ENCODE measurements at regions not wholly inside any gene's neighbourhood (a gene's known extent, or its start where the extent isn't known, plus 50 kb on each side); places are given as distances from the start of the nearest gene placed in this dataset.
"Not testable (repeated sequence)": the region's sequence is repeated elsewhere in the genome, so short reads cannot be mapped to it uniquely, and the experiment has no call there.

DNA sequence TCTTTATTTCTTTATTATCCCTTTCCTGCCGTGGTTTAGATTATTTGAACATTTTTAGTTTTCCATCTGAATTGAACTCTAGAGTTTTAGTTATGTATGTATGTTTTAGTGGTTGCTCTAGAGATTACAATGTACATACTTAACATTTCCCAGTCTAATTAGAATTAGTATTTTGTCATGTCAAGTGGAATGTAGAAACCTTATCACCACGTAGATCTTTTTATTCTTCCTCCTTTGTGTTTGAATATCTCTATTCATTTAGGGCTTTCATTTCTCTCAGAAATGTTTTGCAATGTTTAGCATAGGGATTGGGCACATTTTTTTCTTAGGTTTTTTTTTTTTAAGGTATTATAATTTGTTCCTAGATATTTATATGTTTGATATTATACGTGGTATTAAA is 73.1 kb upstream of the EZR start:
- Mint-ChIP-seq H3K4me1 (ENCODE audit: low read depth, unreplicated experiment) (peaks cover 16% of the 10 kb centered on the region), H3K4me3 (ENCODE audit: unreplicated experiment) (no peak overlapping the region), H3K27ac (ENCODE audit: unreplicated experiment) (no peak overlapping the region), H3K27me3 (ENCODE audit: insufficient read depth, unreplicated experiment) (no peaks in the 10 kb centered on the region), H3K36me3 (ENCODE audit: insufficient read depth, unreplicated experiment) (peaks cover 6% of the 10 kb centered on the region), H3K9me3 (ENCODE audit: unreplicated experiment) (peaks cover 8% of the 10 kb centered on the region)
- CTCF ChIA-PET: no interaction called here
- no TSS peak for BruUV-seq (replicated peaks)
- H3K9me3 ChIP-seq: no peaks in the 10 kb centered on the region
- no peak for TF ChIP-seq CTCF (IDR thresholded peaks at IDR 0.05; ENCODE audit: insufficient read depth in 1 of 2, low read depth in 1 of 2, low read length in 1 of 2, severe bottlenecking in 1 of 2, unreplicated experiment in 1 of 2)
- no peaks in the 10 kb centered on the region for H3K36me3 ChIP-seq (ENCODE audit: control insufficient read depth, insufficient read depth, low read length)
- H3K27me3 ChIP-seq (replicated peaks; ENCODE audit: control insufficient read depth, insufficient read depth, low read length): no peaks in the 10 kb centered on the region
- peaks cover 16% of the 10 kb centered on the region for H3K4me1 ChIP-seq
- intact Hi-C loops (cut with micrococcal nuclease; ENCODE audit: unreplicated experiment): no loop called here
- no peak for DNase-seq
- H3K4me3 ChIP-seq (ENCODE audit: low read depth, low read length): no peak overlapping the region
- POLR2A ChIA-PET: no interaction called here

- Mint-ChIP-seq H3K4me1 (ENCODE audit: low read depth, unreplicated experiment) (peaks cover 15% of the 10 kb centered on the region), H3K9me3 (ENCODE audit: unreplicated experiment) (peaks cover 12% of the 10 kb centered on the region)
- H3K27me3 Mint-ChIP-seq (ENCODE audit: insufficient read depth, unreplicated experiment); H3K9me3 ChIP-seq; H3K36me3 Mint-ChIP-seq (ENCODE audit: insufficient read depth, unreplicated experiment); H3K27me3 ChIP-seq (replicated peaks; ENCODE audit: control insufficient read depth, insufficient read depth, low read length); CTCF ChIA-PET; intact Hi-C loops (cut with micrococcal nuclease; ENCODE audit: unreplicated experiment); H3K4me3 Mint-ChIP-seq (ENCODE audit: unreplicated experiment); BruUV-seq (replicated peaks); DNase-seq; H3K27ac Mint-ChIP-seq (ENCODE audit: unreplicated experiment); H3K4me3 ChIP-seq (ENCODE audit: low read depth, low read length); H3K36me3 ChIP-seq (ENCODE audit: control insufficient read depth, insufficient read depth, low read length); POLR2A ChIA-PET: not testable (repeated sequence)
- H3K4me1 ChIP-seq: peaks cover 16% of the 10 kb centered on the region
Measured at GRCh38 chr6:158891560-158891959, 72.4 kb upstream of the EZR start.

DNA sequence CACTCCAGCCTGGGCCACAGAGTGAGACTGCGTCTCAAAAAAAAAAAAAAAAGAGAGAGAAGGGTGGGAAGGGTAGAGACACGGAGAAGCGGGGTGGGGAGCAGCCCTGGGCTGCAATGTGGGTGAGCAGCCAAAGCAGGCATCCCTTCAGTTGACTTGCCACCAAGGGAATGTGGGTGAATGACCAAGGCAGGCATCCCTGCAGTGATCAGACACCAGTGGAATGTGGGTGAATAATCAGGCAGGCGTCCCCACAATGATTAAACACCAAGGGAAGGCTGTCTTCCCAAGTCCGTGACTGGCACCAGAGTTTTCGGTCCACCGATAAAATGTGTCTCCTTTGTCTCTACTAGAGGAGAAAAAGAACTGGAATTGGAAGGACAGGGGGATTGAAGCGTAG is 69.0 kb upstream of the EZR start:
- intact Hi-C loops (cut with micrococcal nuclease; ENCODE audit: unreplicated experiment); H3K27me3 Mint-ChIP-seq (ENCODE audit: insufficient read depth, unreplicated experiment); H3K27me3 ChIP-seq (replicated peaks; ENCODE audit: control insufficient read depth, insufficient read depth, low read length); H3K27ac Mint-ChIP-seq (ENCODE audit: unreplicated experiment); H3K4me3 Mint-ChIP-seq (ENCODE audit: unreplicated experiment); H3K36me3 ChIP-seq (ENCODE audit: control insufficient read depth, insufficient read depth, low read length); POLR2A ChIA-PET; H3K4me3 ChIP-seq (ENCODE audit: low read depth, low read length); BruUV-seq (replicated peaks); DNase-seq; H3K36me3 Mint-ChIP-seq (ENCODE audit: insufficient read depth, unreplicated experiment); H3K9me3 ChIP-seq; H3K4me1 ChIP-seq; CTCF ChIA-PET: not testable (repeated sequence)
- Mint-ChIP-seq H3K4me1 (ENCODE audit: low read depth, unreplicated experiment) (peaks cover 10% of the 10 kb centered on the region), H3K9me3 (ENCODE audit: unreplicated experiment) (peaks cover 12% of the 10 kb centered on the region)

DNA sequence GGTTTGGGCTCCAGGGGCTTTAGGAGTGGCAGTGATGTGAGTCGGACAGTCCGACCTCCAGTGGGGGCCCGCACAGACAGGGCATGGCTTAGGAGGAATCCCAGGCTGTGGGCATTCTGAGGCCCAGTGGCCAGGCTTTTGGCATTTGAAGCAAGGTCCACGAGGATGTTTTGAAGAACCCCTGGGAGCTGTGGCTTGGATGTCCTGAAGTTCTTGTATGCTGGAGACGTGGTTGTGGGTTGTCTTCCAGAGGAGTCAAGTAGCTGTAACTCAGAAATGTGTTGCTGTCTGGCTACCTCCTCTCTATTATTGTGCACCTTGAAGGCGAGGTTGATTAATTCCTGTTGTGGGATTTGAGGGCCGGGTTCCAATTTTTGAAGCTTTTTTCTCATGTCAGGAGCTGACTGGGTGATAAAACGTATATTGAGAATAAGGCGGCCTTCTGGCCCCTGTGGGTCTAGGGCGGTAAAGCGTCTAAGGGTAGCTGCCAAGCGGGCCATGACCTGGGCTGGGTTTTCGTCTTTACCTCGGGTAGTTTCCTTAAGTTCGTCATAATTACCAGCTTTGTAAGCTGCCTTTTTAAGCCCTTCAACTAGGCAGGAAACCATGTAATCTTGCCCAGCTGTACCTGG is 67.3 kb upstream of the EZR start:
- H3K4me3 Mint-ChIP-seq (ENCODE audit: unreplicated experiment); H3K36me3 Mint-ChIP-seq (ENCODE audit: insufficient read depth, unreplicated experiment); H3K27me3 Mint-ChIP-seq (ENCODE audit: insufficient read depth, unreplicated experiment); POLR2A ChIA-PET; H3K4me3 ChIP-seq (ENCODE audit: low read depth, low read length); H3K9me3 ChIP-seq; H3K27me3 ChIP-seq (replicated peaks; ENCODE audit: control insufficient read depth, insufficient read depth, low read length); H3K27ac Mint-ChIP-seq (ENCODE audit: unreplicated experiment); intact Hi-C loops (cut with micrococcal nuclease; ENCODE audit: unreplicated experiment); H3K36me3 ChIP-seq (ENCODE audit: control insufficient read depth, insufficient read depth, low read length); DNase-seq; BruUV-seq (replicated peaks): not testable (repeated sequence)
- Mint-ChIP-seq H3K4me1 (ENCODE audit: low read depth, unreplicated experiment) (peaks cover 10% of the 10 kb centered on the region), H3K9me3 (ENCODE audit: unreplicated experiment) (peaks cover 12% of the 10 kb centered on the region)
- CTCF ChIA-PET: interaction anchor here (0.6 kb wide), 1 partner anchor 156 kb away, joined by 3 read pairs; no protein-coding TSS in a partner anchor
- H3K4me1 ChIP-seq: peaks cover 17% of the 10 kb centered on the region

DNA sequence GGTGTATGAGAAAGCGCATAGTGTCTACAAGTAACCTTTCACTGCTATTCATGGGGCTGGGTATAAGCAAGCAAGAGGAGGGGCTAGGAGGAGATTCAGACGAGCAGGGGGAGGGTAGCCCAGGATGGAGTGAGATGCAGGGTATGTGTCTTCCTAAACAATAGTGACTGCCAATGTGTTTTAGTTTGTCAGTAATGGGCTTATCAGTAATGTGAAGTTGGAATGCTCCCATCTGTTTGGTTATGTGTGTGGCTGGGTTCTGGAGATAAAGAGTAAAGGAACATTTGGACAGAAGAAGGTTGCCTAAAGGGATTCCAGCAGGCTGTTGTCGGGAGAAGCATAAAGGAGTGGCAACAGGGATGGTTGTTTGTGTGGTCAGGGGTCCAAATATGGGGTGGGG is 62.7 kb upstream of the EZR start:
- intact Hi-C loops (cut with micrococcal nuclease; ENCODE audit: unreplicated experiment); H3K4me3 Mint-ChIP-seq (ENCODE audit: unreplicated experiment); H3K4me1 Mint-ChIP-seq (ENCODE audit: low read depth, unreplicated experiment); H3K9me3 Mint-ChIP-seq (ENCODE audit: unreplicated experiment); BruUV-seq (replicated peaks); H3K36me3 Mint-ChIP-seq (ENCODE audit: insufficient read depth, unreplicated experiment); H3K27me3 Mint-ChIP-seq (ENCODE audit: insufficient read depth, unreplicated experiment); H3K4me3 ChIP-seq (ENCODE audit: low read depth, low read length); H3K27me3 ChIP-seq (replicated peaks; ENCODE audit: control insufficient read depth, insufficient read depth, low read length); H3K36me3 ChIP-seq (ENCODE audit: control insufficient read depth, insufficient read depth, low read length); CTCF ChIA-PET; H3K27ac Mint-ChIP-seq (ENCODE audit: unreplicated experiment): not testable (repeated sequence)
- POLR2A ChIA-PET: interaction anchor here (0.6 kb wide), 1 partner anchor 34 kb away, joined by 6 read pairs; no protein-coding TSS in a partner anchor
- Histone ChIP-seq H3K9me3 (peaks cover 18% of the 10 kb centered on the region), H3K4me1 (peaks cover 35% of the 10 kb centered on the region)
- DNase-seq: peak; percentile 50 to 56

DNA sequence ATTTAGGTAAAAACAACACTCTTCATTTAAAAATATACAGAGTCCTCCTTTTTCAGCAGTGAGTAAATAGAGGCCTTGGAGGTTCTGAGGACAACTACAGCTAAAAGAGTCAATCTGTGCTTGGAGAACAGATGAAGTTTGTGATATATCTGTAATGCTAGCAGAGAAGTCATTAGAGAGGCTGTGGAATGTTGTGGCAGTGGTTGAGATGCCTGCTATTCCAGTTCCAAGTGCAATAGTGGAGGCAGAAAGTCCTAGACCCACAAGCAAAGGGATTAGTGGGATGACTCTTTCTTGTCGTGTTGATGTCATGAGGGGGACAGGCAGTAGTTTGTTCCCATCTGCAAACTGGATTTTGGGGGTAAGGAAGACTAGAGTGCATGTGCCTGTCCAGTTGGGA is 62.1 kb upstream of the EZR start:
- H3K4me1 Mint-ChIP-seq (ENCODE audit: low read depth, unreplicated experiment); H3K27me3 ChIP-seq (replicated peaks; ENCODE audit: control insufficient read depth, insufficient read depth, low read length); intact Hi-C loops (cut with micrococcal nuclease; ENCODE audit: unreplicated experiment); H3K27ac Mint-ChIP-seq (ENCODE audit: unreplicated experiment); BruUV-seq (replicated peaks); CTCF ChIA-PET; DNase-seq; H3K36me3 ChIP-seq (ENCODE audit: control insufficient read depth, insufficient read depth, low read length); H3K27me3 Mint-ChIP-seq (ENCODE audit: insufficient read depth, unreplicated experiment); H3K4me3 Mint-ChIP-seq (ENCODE audit: unreplicated experiment); H3K4me3 ChIP-seq (ENCODE audit: low read depth, low read length); H3K36me3 Mint-ChIP-seq (ENCODE audit: insufficient read depth, unreplicated experiment): not testable (repeated sequence)
- POLR2A ChIA-PET: interaction anchor here (0.7 kb wide), 1 partner anchor 12 kb away, joined by 3 read pairs; no protein-coding TSS in a partner anchor
- Histone ChIP-seq H3K4me1 (peaks cover 35% of the 10 kb centered on the region), H3K9me3 (peaks cover 23% of the 10 kb centered on the region)
- peaks cover 10% of the 10 kb centered on the region for H3K9me3 Mint-ChIP-seq (ENCODE audit: unreplicated experiment)

Measured in Caco-2 (cell line).